ENCODE measurements at regions not wholly inside any gene's neighbourhood (a gene's known extent, or its start where the extent isn't known, plus 50 kb on each side); places are given as distances from the start of the nearest gene placed in this dataset.
"Not testable (repeated sequence)": the region's sequence is repeated elsewhere in the genome, so short reads cannot be mapped to it uniquely, and the experiment has no call there.

DNA sequence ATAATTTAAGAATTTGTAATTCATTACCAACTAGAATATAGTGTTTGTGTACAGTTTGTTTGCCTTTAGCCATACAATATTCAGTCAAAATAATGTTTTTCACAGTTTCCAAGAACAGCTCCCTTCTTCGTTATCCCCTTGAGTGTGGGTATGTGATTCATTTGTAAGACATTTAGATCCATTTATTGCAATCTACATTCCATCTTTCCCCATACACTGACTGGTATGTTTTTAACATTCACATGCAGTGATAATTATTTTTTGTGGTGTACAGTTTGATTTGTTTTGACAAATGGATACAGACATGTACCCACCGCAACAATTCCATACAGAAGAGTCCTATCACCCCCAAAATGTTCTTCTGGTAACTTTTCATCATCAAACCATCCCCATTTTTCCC is 589.1 kb upstream of the ADAMTS5 start:
- no peak overlapping the region for H3K27ac ChIP-seq
- DNase-seq (ENCODE audit: low spot score) (no peak), ATAC-seq (ENCODE audit: insufficient number of reproducible peaks, low FRiP score, low read depth) (no peak)
- H3K27me3 ChIP-seq (replicated peaks; ENCODE audit: insufficient read depth) = no peaks in the 10 kb centered on the region
- H3K4me1 ChIP-seq (ENCODE audit: control insufficient read depth in 1 of 2, low read depth in 2 of 2) = no peaks in the 10 kb centered on the region
- no peak overlapping the region for H3K4me3 ChIP-seq
- no peaks in the 10 kb centered on the region for H3K9me3 ChIP-seq
- TF ChIP-seq, protein P1, sequence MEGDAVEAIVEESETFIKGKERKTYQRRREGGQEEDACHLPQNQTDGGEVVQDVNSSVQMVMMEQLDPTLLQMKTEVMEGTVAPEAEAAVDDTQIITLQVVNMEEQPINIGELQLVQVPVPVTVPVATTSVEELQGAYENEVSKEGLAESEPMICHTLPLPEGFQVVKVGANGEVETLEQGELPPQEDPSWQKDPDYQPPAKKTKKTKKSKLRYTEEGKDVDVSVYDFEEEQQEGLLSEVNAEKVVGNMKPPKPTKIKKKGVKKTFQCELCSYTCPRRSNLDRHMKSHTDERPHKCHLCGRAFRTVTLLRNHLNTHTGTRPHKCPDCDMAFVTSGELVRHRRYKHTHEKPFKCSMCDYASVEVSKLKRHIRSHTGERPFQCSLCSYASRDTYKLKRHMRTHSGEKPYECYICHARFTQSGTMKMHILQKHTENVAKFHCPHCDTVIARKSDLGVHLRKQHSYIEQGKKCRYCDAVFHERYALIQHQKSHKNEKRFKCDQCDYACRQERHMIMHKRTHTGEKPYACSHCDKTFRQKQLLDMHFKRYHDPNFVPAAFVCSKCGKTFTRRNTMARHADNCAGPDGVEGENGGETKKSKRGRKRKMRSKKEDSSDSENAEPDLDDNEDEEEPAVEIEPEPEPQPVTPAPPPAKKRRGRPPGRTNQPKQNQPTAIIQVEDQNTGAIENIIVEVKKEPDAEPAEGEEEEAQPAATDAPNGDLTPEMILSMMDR (IDR thresholded peaks at IDR 0.05) = no peak
- H3K36me3 ChIP-seq = no peaks in the 10 kb centered on the region

DNA sequence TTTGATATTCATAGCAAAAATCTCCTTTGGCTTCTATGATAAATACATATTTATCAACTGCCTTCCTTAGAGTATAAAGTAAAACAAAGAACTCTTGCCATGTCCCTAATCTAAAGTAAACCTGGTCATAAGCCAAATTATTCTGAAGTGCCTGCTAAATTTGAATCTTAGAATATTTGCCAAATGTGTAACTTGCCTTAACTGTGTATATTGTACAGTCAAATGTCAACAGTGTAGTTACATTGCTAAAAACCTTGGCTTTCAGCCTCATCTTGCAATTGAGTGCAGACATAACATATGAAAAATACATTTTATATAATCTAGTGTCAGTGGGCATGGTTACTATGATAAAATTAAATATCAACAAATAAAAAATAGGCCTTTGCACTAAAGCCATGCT is 583.4 kb upstream of the ADAMTS5 start:
- no peaks in the 10 kb centered on the region for H3K27me3 ChIP-seq (replicated peaks; ENCODE audit: insufficient read depth)
- ATAC-seq (ENCODE audit: insufficient number of reproducible peaks, low FRiP score, low read depth) (no peak), DNase-seq (ENCODE audit: low spot score) (no peak)
- H3K27ac ChIP-seq = no peak overlapping the region
- H3K4me3 ChIP-seq = no peak overlapping the region
- TF ChIP-seq, protein P1 (IDR thresholded peaks at IDR 0.05) = no peak
- peaks cover 7% of the 10 kb centered on the region in 2 donors for H3K4me1 ChIP-seq (ENCODE audit: control insufficient read depth in 1 of 2, low read depth in 2 of 2)
- H3K9me3 ChIP-seq = no peaks in the 10 kb centered on the region
- no peaks in the 10 kb centered on the region for H3K36me3 ChIP-seq

DNA sequence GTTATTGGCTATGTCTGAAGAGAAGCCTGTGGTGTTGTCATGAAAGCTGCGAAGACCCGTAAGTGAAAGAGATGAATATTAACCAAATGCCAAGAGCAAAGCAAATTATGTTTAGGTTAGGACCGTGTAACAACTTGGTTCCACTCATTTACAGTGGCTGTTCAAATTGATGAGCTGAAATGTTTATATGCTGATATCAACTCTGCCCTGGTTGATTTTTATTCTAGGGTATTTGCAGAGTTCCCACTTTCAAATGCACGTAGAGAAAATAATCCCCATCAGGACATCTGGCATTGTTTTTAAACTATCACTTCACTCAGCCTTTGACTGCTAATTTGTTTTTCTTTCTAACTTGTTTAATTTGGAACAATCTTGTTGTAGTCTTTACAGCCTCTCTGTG is 581.6 kb upstream of the ADAMTS5 start:
- H3K9me3 ChIP-seq = no peaks in the 10 kb centered on the region
- no peak overlapping the region for H3K27ac ChIP-seq
- no peak overlapping the region for H3K4me3 ChIP-seq
- H3K36me3 ChIP-seq = no peaks in the 10 kb centered on the region
- no peaks in the 10 kb centered on the region for H3K27me3 ChIP-seq (replicated peaks; ENCODE audit: insufficient read depth)
- TF ChIP-seq, protein P1 (IDR thresholded peaks at IDR 0.05) = no peak
- peaks cover 7% of the 10 kb centered on the region in 2 donors for H3K4me1 ChIP-seq (ENCODE audit: control insufficient read depth in 1 of 2, low read depth in 2 of 2)
- DNase-seq (ENCODE audit: low spot score) (no peak), ATAC-seq (ENCODE audit: insufficient number of reproducible peaks, low FRiP score, low read depth) (no peak)

DNA sequence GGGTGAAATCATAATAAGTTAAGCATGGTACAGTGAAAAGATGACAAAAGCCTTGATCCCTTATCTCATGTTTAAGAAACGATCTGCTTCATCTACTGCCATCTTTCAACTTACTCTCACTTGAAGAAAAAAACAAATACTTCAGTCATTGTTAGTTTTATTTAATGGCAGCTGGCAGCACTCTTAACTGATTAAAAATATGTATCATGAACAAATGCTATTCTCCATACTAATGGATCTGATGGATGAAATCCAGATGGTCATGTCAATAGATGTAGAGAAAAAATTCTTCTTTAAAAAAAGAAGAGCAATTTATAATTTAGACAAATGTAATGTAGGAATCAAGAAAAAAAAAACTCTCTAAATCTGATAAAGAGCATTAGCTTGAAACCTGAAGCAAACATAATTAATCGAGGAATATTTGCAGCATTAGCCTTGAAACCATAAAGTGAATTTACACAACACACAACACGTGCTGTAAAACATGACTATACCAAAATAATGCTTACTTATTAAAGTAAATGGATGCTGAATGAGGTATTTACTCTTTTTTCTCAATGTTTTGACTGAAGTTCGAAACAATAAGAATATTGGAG is 579.0 kb upstream of the ADAMTS5 start:
- no peak for ATAC-seq (ENCODE audit: insufficient number of reproducible peaks, low FRiP score, low read depth)
- H3K4me1 ChIP-seq (ENCODE audit: control insufficient read depth in 1 of 2, low read depth in 2 of 2) = peaks cover 7% of the 10 kb centered on the region in 2 donors
- H3K27me3 ChIP-seq (replicated peaks; ENCODE audit: insufficient read depth) = no peaks in the 10 kb centered on the region
- no peak overlapping the region for H3K27ac ChIP-seq
- no peak overlapping the region for H3K4me3 ChIP-seq
- no peaks in the 10 kb centered on the region for H3K36me3 ChIP-seq
- TF ChIP-seq, protein P1 (IDR thresholded peaks at IDR 0.05) = no peak
- DNase-seq (ENCODE audit: low spot score) = no peak
- no peaks in the 10 kb centered on the region for H3K9me3 ChIP-seq

DNA sequence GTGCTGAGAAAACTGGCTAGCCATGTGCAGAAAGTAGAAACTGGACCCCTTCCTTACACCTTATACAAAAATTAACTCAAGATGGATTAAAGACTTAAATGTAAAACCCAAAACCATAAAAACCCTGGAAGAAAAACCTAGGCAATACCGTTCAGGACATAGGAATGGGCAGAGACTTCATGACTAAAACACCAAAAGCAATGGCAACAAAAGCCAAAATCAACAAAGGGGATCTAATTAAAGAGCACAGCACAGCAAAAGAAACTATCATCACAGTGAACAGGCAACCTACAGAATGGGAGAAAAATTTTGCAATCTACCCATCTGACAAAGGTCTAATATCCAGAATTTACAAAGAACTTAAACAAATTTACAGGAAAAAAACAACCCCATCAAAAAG is 575.2 kb upstream of the ADAMTS5 start:
- not testable (repeated sequence) for H3K27ac ChIP-seq; H3K27me3 ChIP-seq (replicated peaks; ENCODE audit: insufficient read depth); H3K9me3 ChIP-seq; H3K36me3 ChIP-seq; H3K4me3 ChIP-seq; H3K4me1 ChIP-seq (ENCODE audit: control insufficient read depth in 1 of 2, low read depth in 2 of 2); ATAC-seq (ENCODE audit: insufficient number of reproducible peaks, low FRiP score, low read depth); DNase-seq (ENCODE audit: low spot score)

DNA sequence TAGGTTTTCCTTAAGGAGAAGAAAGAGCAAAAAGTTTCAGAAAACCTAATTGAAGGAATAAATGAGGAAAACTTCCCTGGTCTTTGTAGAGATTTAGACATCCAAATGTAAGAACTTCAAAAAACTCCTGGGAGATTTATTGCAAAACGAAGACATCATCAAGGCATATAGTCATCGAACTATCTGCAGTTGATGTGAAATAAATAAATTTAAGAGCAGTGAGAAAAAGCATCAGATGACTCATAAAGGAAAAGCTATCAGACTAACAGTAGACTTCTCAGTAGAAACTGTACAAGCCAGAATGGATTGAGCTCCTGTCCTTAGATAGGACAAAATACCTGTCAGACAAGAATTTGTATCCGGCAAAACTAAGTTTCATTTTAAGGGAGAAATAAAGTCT is 569.4 kb upstream of the ADAMTS5 start:
- Histone ChIP-seq H3K36me3 (no peaks in the 10 kb centered on the region), H3K27ac (no peak overlapping the region), H3K9me3 (no peaks in the 10 kb centered on the region), H3K4me1 (ENCODE audit: control insufficient read depth in 1 of 2, low read depth in 2 of 2) (no peaks in the 10 kb centered on the region), H3K4me3 (no peak overlapping the region), H3K27me3 (replicated peaks; ENCODE audit: insufficient read depth) (no peaks in the 10 kb centered on the region)
- DNase-seq (ENCODE audit: low spot score) = no peak
- ATAC-seq (ENCODE audit: insufficient number of reproducible peaks, low FRiP score, low read depth) = no peak
- TF ChIP-seq, protein P1 (IDR thresholded peaks at IDR 0.05) = no peak

Data from thoracic aorta (tissue), 2 donors.